PFSK-1 (cell line): ENCODE measurements at regions not wholly inside any gene's neighbourhood (a gene's known extent, or its start where the extent isn't known, plus 50 kb on each side); places are given as distances from the start of the nearest gene placed in this dataset.

Experiments used
- FOXP2 ChIP-seq: optimal IDR thresholded peaks from 2 replicates; pipeline ENCODE3; 2011; ENCODE audit warnings: borderline replicate concordance, control low read depth, inconsistent platforms; ENCODE audit not compliant: insufficient read depth; ENCODE audit errors: extremely low read length, extremely low read depth
- POLR2AphosphoS5 ChIP-seq: IDR thresholded peaks from 2 replicates; pipeline ENCODE4 v1.6.1; 2012; ENCODE audit warnings: low read depth, mild to moderate bottlenecking, control low read depth, low read length, moderate library complexity
- REST ChIP-seq, 2 experiments: IDR thresholded peaks; 2 replicates each; pipeline versions ENCODE4 v1.6.1 to v1.8.0; 2011 to 2012; ENCODE audit warnings: low read depth in 2 of 2, low read length in 2 of 2, control low read depth in 1 of 2, inconsistent platforms in 1 of 2, mild to moderate bottlenecking in 1 of 2, moderate library complexity in 1 of 2; ENCODE audit not compliant: insufficient read depth in 1 of 2
- SIN3A ChIP-seq: IDR thresholded peaks from 2 replicates; pipeline ENCODE4 v1.6.1; 2012; ENCODE audit warnings: mild to moderate bottlenecking, low read length, moderate library complexity, borderline replicate concordance; ENCODE audit not compliant: insufficient read depth
- TAF1 ChIP-seq: IDR thresholded peaks from 2 replicates; pipeline ENCODE4 v1.6.1; 2012; ENCODE audit warnings: low read length, control low read depth, borderline replicate concordance; ENCODE audit not compliant: insufficient read depth

- no peak for TF ChIP-seq TAF1
- no peak for TF ChIP-seq REST (IDR thresholded peaks at IDR 0.05; ENCODE audit: insufficient read depth in 1 of 2, low read depth in 2 of 2, low read length in 2 of 2)
- no peak for TF ChIP-seq FOXP2
- no peak for TF ChIP-seq POLR2AphosphoS5
- no peak for TF ChIP-seq SIN3A
Measured at GRCh38 chr12:115364921-115365320, 680.9 kb upstream of the TBX3 start.

- no peak for TF ChIP-seq SIN3A
- no peak for TF ChIP-seq REST (IDR thresholded peaks at IDR 0.05; ENCODE audit: insufficient read depth in 1 of 2, low read depth in 2 of 2, low read length in 2 of 2)
- no peak for TF ChIP-seq FOXP2
- TF ChIP-seq TAF1: no peak
- no peak for TF ChIP-seq POLR2AphosphoS5
Measured at GRCh38 chr12:115362339-115362976, 678.5 kb upstream of the TBX3 start.

- TF ChIP-seq SIN3A (no peak), TAF1 (no peak), REST (IDR thresholded peaks at IDR 0.05; ENCODE audit: insufficient read depth in 1 of 2, low read depth in 2 of 2, low read length in 2 of 2) (no peak), FOXP2 (no peak), POLR2AphosphoS5 (no peak)
Measured at GRCh38 chr12:115357681-115358080, 673.7 kb upstream of the TBX3 start.

GRCh38 chr12:115355301-115355700 lies 671.3 kb upstream of the TBX3 start:
- TF ChIP-seq TAF1 (no peak), FOXP2 (no peak), SIN3A (no peak), POLR2AphosphoS5 (no peak), REST (IDR thresholded peaks at IDR 0.05; ENCODE audit: insufficient read depth in 1 of 2, low read depth in 2 of 2, low read length in 2 of 2) (no peak)
